PFSK-1 (cell line): ENCODE measurements at regions not wholly inside any gene's neighbourhood (a gene's known extent, or its start where the extent isn't known, plus 50 kb on each side); places are given as distances from the start of the nearest gene placed in this dataset.

Source experiments
- POLR2AphosphoS5 ChIP-seq: IDR thresholded peaks from 2 replicates; pipeline ENCODE4 v1.6.1; 2012; ENCODE audit warnings: low read depth, mild to moderate bottlenecking, control low read depth, low read length, moderate library complexity
- SIN3A ChIP-seq: IDR thresholded peaks from 2 replicates; pipeline ENCODE4 v1.6.1; 2012; ENCODE audit warnings: mild to moderate bottlenecking, low read length, moderate library complexity, borderline replicate concordance; ENCODE audit not compliant: insufficient read depth
- TAF1 ChIP-seq: IDR thresholded peaks from 2 replicates; pipeline ENCODE4 v1.6.1; 2012; ENCODE audit warnings: low read length, control low read depth, borderline replicate concordance; ENCODE audit not compliant: insufficient read depth

DNA sequence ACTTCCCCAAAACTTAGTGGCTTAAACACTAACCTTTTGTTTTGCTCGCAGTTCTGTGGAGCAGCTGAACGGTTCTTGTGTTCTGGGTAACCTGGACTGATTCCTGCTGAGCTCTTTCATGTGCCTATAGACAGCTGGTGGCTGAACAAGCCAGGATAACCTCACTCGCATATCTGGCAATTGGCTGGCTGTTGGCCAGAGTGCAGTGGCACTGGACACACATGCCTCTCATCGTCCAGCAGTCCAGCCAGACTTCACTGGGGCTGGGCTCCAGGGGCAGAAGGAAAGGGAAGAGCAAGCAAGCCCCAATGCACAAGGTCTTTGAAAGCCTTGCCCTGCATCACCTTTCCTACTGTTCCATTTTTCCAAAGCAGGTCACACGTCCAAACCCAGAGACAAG is 53.6 kb upstream of the GATA2 start:
- TF ChIP-seq POLR2AphosphoS5 (no peak), TAF1 (no peak), SIN3A (no peak)
